Caco-2 (cell line): ENCODE measurements at regions not wholly inside any gene's neighbourhood (a gene's known extent, or its start where the extent isn't known, plus 50 kb on each side); places are given as distances from the start of the nearest gene placed in this dataset.
"Not testable (repeated sequence)": the region's sequence is repeated elsewhere in the genome, so short reads cannot be mapped to it uniquely, and the experiment has no call there.

Experiments used
- BruUV-seq: library from RNA; stranded (reverse); fragments of 400-500 nt; replicated peaks from 2 replicates; lab custom pipeline; 2021; lab: Mats Ljungman, UMichigan
- CTCF ChIA-PET: fragments of 300-600 bp; sonication (Branson Sonifier 250); formaldehyde crosslinking; loops from one replicate; lab custom pipeline; 2022; ENCODE audit warnings: antibody characterized with exemption; lab: Charles Lee
- POLR2A ChIA-PET: fragments of 300-600 bp; sonication (Branson Sonifier 250); formaldehyde crosslinking; loops from one replicate; lab custom pipeline; 2022; ENCODE audit warnings: antibody characterized with exemption; lab: Charles Lee
- DNase-seq, 2 experiments: peaks; one replicate each; pipeline versions ENCODE4 v3.0.0 to v3.0.0-alpha.2; 2020 to 2022
- H3K27me3 ChIP-seq: replicated peaks from 2 replicates; pipeline ENCODE4 v1.6.0; 2011; ENCODE audit warnings: low read length; ENCODE audit not compliant: control insufficient read depth, insufficient read depth
- H3K36me3 ChIP-seq: 2 replicates; pipeline ENCODE4 v1.5.1; 2011; ENCODE audit warnings: low read length; ENCODE audit not compliant: control insufficient read depth, insufficient read depth
- H3K4me1 ChIP-seq: fragments of 250-450 bp; sonication (Bioruptor Pico); 2 replicates; pipeline ENCODE4 v1.5.1; 2020; ENCODE audit warnings: mild to moderate bottlenecking
- H3K4me3 ChIP-seq: 2 replicates; pipeline ENCODE4 v1.5.1; 2011; ENCODE audit warnings: low read depth, mild to moderate bottlenecking, control low read depth, low read length
- H3K9me3 ChIP-seq: fragments of 250-450 bp; sonication (Bioruptor Pico); 2 replicates; pipeline ENCODE4 v1.5.1; 2020; ENCODE audit warnings: mild to moderate bottlenecking, moderate library complexity
- H3K27ac Mint-ChIP-seq: one replicate; pipeline ENCODE4 v1.8.0; 2022; ENCODE audit warnings: mixed read lengths; ENCODE audit not compliant: unreplicated experiment
- H3K27me3 Mint-ChIP-seq: one replicate; pipeline ENCODE4 v1.8.0; 2022; ENCODE audit warnings: mixed read lengths; ENCODE audit not compliant: insufficient read depth, unreplicated experiment
- H3K36me3 Mint-ChIP-seq: one replicate; pipeline ENCODE4 v1.8.0; 2022; ENCODE audit warnings: mild to moderate bottlenecking, mixed read lengths; ENCODE audit not compliant: insufficient read depth, unreplicated experiment
- H3K4me1 Mint-ChIP-seq: one replicate; pipeline ENCODE4 v1.8.0; 2022; ENCODE audit warnings: low read depth, mixed read lengths; ENCODE audit not compliant: unreplicated experiment
- H3K4me3 Mint-ChIP-seq: one replicate; pipeline ENCODE4 v1.8.0; 2022; ENCODE audit warnings: mild to moderate bottlenecking, moderate library complexity, mixed read lengths; ENCODE audit not compliant: unreplicated experiment
- H3K9me3 Mint-ChIP-seq: one replicate; pipeline ENCODE4 v1.8.0; 2022; ENCODE audit warnings: mixed read lengths; ENCODE audit not compliant: unreplicated experiment
- intact Hi-C: fragments of 100-400 bp; cut with micrococcal nuclease; formaldehyde crosslinking; loops from one replicate; pipeline ENCODE4 v1.10.0; 2022; ENCODE audit not compliant: unreplicated experiment

- H3K4me1 ChIP-seq, H3K9me3 Mint-ChIP-seq, H3K27me3 Mint-ChIP-seq, DNase-seq, H3K4me1 Mint-ChIP-seq, H3K4me3 ChIP-seq, POLR2A ChIA-PET, CTCF ChIA-PET, H3K27ac Mint-ChIP-seq, H3K36me3 ChIP-seq, H3K27me3 ChIP-seq, H3K9me3 ChIP-seq, BruUV-seq, intact Hi-C loops, H3K36me3 Mint-ChIP-seq, H3K4me3 Mint-ChIP-seq: not testable (repeated sequence)
Observed at GRCh38 chr10:133753545-133753944, 127.0 kb upstream of the FRG2B start.
